Esophagus squamous epithelium (tissue), 5 donors: ENCODE measurements at regions not wholly inside any gene's neighbourhood (a gene's known extent, or its start where the extent isn't known, plus 50 kb on each side); places are given as distances from the start of the nearest gene placed in this dataset.

Source experiments
- DNase-seq: peaks from one replicate; lab custom pipeline; 2025; lab: John Stamatoyannopoulos, UW
- H3K27ac ChIP-seq, 4 donors: fragments of 200-600 bp; sonication (generic); one replicate each; pipeline ENCODE4 v1.5.1; 2016 to 2019; ENCODE audit warnings: mild to moderate bottlenecking in 1 of 4
- H3K27me3 ChIP-seq, 4 donors: fragments of 200-600 bp; sonication (generic); 1 replicate in 3 of 4; 2 replicates in 1 of 4; pipeline versions ENCODE4 v1.5.1 to v1.6.0; 2017 to 2021; ENCODE audit warnings: antibody characterized with exemption in 1 of 4
- H3K36me3 ChIP-seq, 3 donors: fragments of 200-600 bp; sonication (generic); one replicate each; pipeline ENCODE4 v1.5.1; 2016 to 2019
- H3K4me1 ChIP-seq, 3 donors: fragments of 200-600 bp; sonication (generic); one replicate each; pipeline ENCODE4 v1.5.1; 2017 to 2019
- H3K4me3 ChIP-seq, 4 donors: fragments of 200-600 bp; sonication (generic); 1 replicate in 3 of 4; 2 replicates in 1 of 4; pipeline ENCODE4 v1.5.1; 2016 to 2019; ENCODE audit warnings: mild to moderate bottlenecking in 2 of 4, moderate library complexity in 1 of 4
- H3K9me3 ChIP-seq, 3 donors: fragments of 200-600 bp; sonication (generic); one replicate each; pipeline ENCODE4 v1.5.1; 2016 to 2019
- POLR2A ChIP-seq, 4 donors: fragments of 450-650 bp; IDR thresholded peaks; one replicate each; pipeline ENCODE4 v1.6.1; 2017; ENCODE audit warnings: antibody characterized with exemption in 4 of 4, mild to moderate bottlenecking in 4 of 4, moderate library complexity in 3 of 4
- WGBS, 2 donors: methylation state at CpG; one replicate each; pipeline ENCODE4 v1.1.5; 2018; 5-methylcytosine and 5-hydroxymethylcytosine counted together
- intact Hi-C: fragments of 100-400 bp; cut with DNase I; formaldehyde crosslinking; loops from one replicate; pipeline ENCODE4 v1.15.0; 2022
- TF ChIP-seq, protein P1 (sequence below), 6 experiments: fragments of 450-650 bp in 4 of 6; fragments of 200-600 bp in 2 of 6; sonication (generic) in 2 of 6; IDR thresholded peaks; one replicate each; pipeline ENCODE4 v1.5.1; 2016 to 2019; ENCODE audit warnings: antibody characterized with exemption in 6 of 6, mild to moderate bottlenecking in 4 of 6, moderate library complexity in 4 of 6
- donor health status: DM: yes; HTN: yes; CAD: no.

DNA sequence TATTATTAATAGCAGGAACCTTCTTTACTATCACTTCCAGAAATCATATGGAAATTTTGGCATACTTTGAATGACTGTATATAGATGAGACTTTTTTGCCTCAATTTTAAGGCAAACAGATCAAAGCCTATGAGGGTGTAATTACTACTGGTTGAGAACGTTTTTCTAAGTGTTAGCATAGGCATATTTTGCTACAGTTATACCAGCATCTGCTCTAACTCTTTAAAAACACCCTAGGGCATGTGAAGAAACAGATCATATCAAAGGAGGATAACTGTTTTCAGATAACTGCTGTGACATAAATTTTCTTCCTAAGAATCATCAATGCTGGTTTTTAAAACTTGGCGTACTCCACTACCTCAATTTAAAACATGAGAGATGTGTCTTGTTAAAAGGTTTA, 1155.3 kb downstream of the FSTL5 start:
- no peak for DNase-seq
- intact Hi-C loops, result no loop called here
- Histone ChIP-seq H3K4me1 (no peaks in the 10 kb centered on the region), H3K36me3 (no peaks in the 10 kb centered on the region), H3K27ac (no peak overlapping the region), H3K9me3 (peaks cover 0 to 3% (median 0%) of the 10 kb centered on the region in 3 donors), H3K4me3 (no peak overlapping the region), H3K27me3 (no peaks in the 10 kb centered on the region)
- TF ChIP-seq POLR2A (IDR thresholded peaks at IDR 0.05), result no peak
- TF ChIP-seq, protein P1, sequence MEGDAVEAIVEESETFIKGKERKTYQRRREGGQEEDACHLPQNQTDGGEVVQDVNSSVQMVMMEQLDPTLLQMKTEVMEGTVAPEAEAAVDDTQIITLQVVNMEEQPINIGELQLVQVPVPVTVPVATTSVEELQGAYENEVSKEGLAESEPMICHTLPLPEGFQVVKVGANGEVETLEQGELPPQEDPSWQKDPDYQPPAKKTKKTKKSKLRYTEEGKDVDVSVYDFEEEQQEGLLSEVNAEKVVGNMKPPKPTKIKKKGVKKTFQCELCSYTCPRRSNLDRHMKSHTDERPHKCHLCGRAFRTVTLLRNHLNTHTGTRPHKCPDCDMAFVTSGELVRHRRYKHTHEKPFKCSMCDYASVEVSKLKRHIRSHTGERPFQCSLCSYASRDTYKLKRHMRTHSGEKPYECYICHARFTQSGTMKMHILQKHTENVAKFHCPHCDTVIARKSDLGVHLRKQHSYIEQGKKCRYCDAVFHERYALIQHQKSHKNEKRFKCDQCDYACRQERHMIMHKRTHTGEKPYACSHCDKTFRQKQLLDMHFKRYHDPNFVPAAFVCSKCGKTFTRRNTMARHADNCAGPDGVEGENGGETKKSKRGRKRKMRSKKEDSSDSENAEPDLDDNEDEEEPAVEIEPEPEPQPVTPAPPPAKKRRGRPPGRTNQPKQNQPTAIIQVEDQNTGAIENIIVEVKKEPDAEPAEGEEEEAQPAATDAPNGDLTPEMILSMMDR (IDR thresholded peaks at IDR 0.05), result no peak
- WGBS, 2 donors, result 55 to 57% methylated on average over 2 of the region's 2 CpGs

DNA sequence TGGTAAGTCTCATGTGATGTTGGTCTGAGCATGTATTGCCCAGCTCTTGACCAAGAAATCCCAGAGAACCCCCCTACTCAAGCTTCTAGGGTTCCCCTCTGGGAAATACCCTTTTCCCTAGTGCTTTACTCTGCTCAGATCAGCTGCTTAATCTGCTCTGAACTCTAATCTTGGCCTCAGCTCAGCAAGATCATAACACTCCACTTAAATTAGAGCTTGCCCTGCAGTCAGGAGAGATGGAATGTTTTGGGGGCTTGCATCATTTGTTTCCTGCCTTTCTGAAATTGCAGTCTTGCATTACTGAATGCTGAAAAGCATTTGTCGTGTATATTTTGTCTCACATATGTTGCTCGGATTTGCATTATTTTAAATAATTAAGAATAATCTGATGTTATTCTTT, 1153.6 kb downstream of the FSTL5 start:
- TF ChIP-seq, protein P1 (IDR thresholded peaks at IDR 0.05), result no peak
- no peak for TF ChIP-seq POLR2A (IDR thresholded peaks at IDR 0.05)
- Histone ChIP-seq H3K27ac (no peak overlapping the region), H3K36me3 (no peaks in the 10 kb centered on the region), H3K27me3 (no peaks in the 10 kb centered on the region), H3K4me1 (no peaks in the 10 kb centered on the region), H3K9me3 (no peaks in the 10 kb centered on the region), H3K4me3 (no peak overlapping the region)
- 82 to 91% methylated on average over 2 of the region's 2 CpGs for WGBS, 2 donors
- intact Hi-C loops, result no loop called here
- DNase-seq, result no peak
